ENCODE measurements at regions not wholly inside any gene's neighbourhood (a gene's known extent, or its start where the extent isn't known, plus 50 kb on each side); places are given as distances from the start of the nearest gene placed in this dataset.

DNA sequence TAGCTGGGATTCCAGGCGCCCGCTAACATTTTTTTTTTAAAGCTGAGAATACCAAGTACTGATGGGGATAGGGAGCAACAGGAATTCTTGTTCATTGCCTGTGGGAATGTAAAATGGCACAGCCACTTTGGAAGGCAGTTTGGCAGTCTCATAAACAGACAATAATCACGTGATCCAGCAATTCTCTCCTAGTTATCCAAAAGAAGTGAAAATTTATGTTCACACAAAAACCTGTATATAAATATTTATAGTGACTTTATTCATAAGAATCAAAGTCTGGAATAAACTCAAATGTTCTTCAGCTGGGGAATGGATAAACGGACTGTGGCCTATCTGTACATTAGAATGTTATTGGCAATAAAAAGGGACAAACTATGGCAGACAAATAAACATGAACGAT lies 72.5 kb upstream of the NEO1 start:
- Histone ChIP-seq H3K4me1 (no peaks in the 10 kb centered on the region), H3K27me3 (replicated peaks in 1 of 7) (peaks cover 0 to 31% (median 0%) of the 10 kb centered on the region in 7 donors), H3K4me3 (no peak overlapping the region), H3K36me3 (no peaks in the 10 kb centered on the region), H3K9me3 (peaks cover 0 to 6% (median 0%) of the 10 kb centered on the region in 8 donors), H3K27ac (no peak overlapping the region)
- TF ChIP-seq POLR2A (IDR thresholded peaks at IDR 0.05), result no peak
- no peak for TF ChIP-seq POLR2AphosphoS5 (IDR thresholded peaks at IDR 0.05)
- no peak for TF ChIP-seq CTCF (IDR thresholded peaks at IDR 0.05 in 8 of 11, conservative IDR thresholded peaks at IDR 0.05 in 3 of 11)
- 75 to 86% (median 82%) methylated on average over 5 of the region's 5 CpGs for WGBS, 5 donors
- no peak for DNase-seq
- intact Hi-C loops (cut with DNase I; ENCODE audit: low total_unique reads), result no loop called here

DNA sequence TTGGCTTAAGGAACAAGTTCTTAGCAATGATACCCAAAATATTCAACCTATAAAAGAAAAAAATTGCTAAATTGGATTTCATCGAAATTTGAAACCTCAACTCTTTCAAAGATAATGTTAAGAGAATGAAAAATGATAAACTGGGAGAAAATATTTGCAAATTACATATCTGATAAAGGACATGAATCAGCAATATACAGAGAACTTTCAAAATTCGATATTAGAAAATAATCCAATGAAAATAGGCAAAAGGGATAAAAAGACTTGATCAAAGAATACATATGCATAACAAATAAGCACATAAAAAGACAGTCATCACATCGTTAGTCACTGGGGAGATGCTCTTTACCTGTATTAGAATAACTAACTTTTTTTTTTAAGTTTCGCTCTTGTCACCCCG lies 73.0 kb upstream of the NEO1 start:
- Histone ChIP-seq H3K27ac (no peak overlapping the region), H3K36me3 (no peaks in the 10 kb centered on the region), H3K4me1 (no peaks in the 10 kb centered on the region), H3K9me3 (peaks cover 0 to 5% (median 0%) of the 10 kb centered on the region in 8 donors), H3K4me3 (no peak overlapping the region), H3K27me3 (replicated peaks in 1 of 7) (peaks cover 0 to 31% (median 0%) of the 10 kb centered on the region in 7 donors)
- DNase-seq, result no peak
- WGBS, 5 donors, result 61 to 71% (median 61%) methylated on average over 5 of the region's 5 CpGs
- TF ChIP-seq CTCF (IDR thresholded peaks at IDR 0.05 in 8 of 11, conservative IDR thresholded peaks at IDR 0.05 in 3 of 11) (no peak), POLR2A (IDR thresholded peaks at IDR 0.05) (no peak), POLR2AphosphoS5 (IDR thresholded peaks at IDR 0.05) (no peak)
- intact Hi-C loops (cut with DNase I; ENCODE audit: low total_unique reads), result no loop called here

DNA sequence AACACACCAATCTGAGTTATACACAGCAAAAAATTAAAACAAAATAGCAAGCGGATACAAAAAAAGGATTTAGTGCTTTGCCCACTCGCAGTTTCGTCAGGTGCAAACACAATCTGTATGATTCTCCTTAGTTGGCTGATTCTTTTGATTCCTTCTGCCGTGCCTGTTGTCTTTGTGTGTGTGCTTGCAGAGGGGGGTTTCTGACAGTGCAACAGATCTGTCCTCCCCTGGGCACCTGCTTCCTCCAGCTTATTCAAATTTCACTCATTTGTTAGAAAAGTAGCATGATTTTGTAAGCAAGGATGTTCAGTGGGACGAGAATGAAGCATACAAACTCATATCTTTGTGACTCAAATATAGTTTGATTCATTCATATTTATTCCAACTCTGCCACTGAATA lies 74.0 kb upstream of the NEO1 start:
- Histone ChIP-seq H3K27ac (no peak overlapping the region), H3K4me1 (no peaks in the 10 kb centered on the region), H3K9me3 (no peaks in the 10 kb centered on the region), H3K4me3 (no peak overlapping the region), H3K36me3 (no peaks in the 10 kb centered on the region), H3K27me3 (replicated peaks in 1 of 7) (peaks cover 0 to 33% (median 0%) of the 10 kb centered on the region in 7 donors)
- intact Hi-C loops (cut with DNase I; ENCODE audit: low total_unique reads), result no loop called here
- no peak for TF ChIP-seq POLR2AphosphoS5 (IDR thresholded peaks at IDR 0.05)
- no peak for TF ChIP-seq POLR2A (IDR thresholded peaks at IDR 0.05)
- TF ChIP-seq CTCF (IDR thresholded peaks at IDR 0.05 in 8 of 11, conservative IDR thresholded peaks at IDR 0.05 in 3 of 11), result no peak
- no peak for DNase-seq
- 74 to 93% (median 88%) methylated on average over 5 of the region's 5 CpGs for WGBS, 5 donors

GRCh38 chr15:72972362-72972761 lies 79.9 kb upstream of the NEO1 start:
- intact Hi-C loops (cut with DNase I; ENCODE audit: low total_unique reads), result no loop called here
- no peaks in the 10 kb centered on the region for H3K36me3 ChIP-seq
- WGBS, 5 donors, result 52 to 84% (median 75%) methylated on average over 3 of the region's 3 CpGs
- no peak for DNase-seq
- TF ChIP-seq CTCF (IDR thresholded peaks at IDR 0.05 in 8 of 11, conservative IDR thresholded peaks at IDR 0.05 in 3 of 11), result no peak
- TF ChIP-seq POLR2AphosphoS5 (IDR thresholded peaks at IDR 0.05), result no peak
- TF ChIP-seq POLR2A (IDR thresholded peaks at IDR 0.05), result no peak
- H3K27ac ChIP-seq, result peak overlapping the region in 6 of 8 donors; percentile 23 to 74 (median 58)
- H3K9me3 ChIP-seq, result no peaks in the 10 kb centered on the region
- no peak overlapping the region for H3K4me3 ChIP-seq
- H3K4me1 ChIP-seq, result peaks cover 0 to 23% (median 2%) of the 10 kb centered on the region in 6 donors
- peaks cover 0 to 59% (median 0%) of the 10 kb centered on the region in 7 donors for H3K27me3 ChIP-seq (replicated peaks in 1 of 7)

Data from spleen (tissue), 11 donors.